ENCODE measurements at regions not wholly inside any gene's neighbourhood (a gene's known extent, or its start where the extent isn't known, plus 50 kb on each side); places are given as distances from the start of the nearest gene placed in this dataset.

- no peak overlapping the region for H3K27ac ChIP-seq
- TF ChIP-seq CTCF (conservative IDR thresholded peaks at IDR 0.05) (no peak), ZFX (IDR thresholded peaks at IDR 0.05) (no peak)
These were observed 59.8 kb downstream of the MRPS30 start for GRCh38 chr5:44868541-44868940.

- H3K27ac ChIP-seq = no peak overlapping the region
- no peak for TF ChIP-seq ZFX (IDR thresholded peaks at IDR 0.05)
These were observed 61.2 kb downstream of the MRPS30 start for GRCh38 chr5:44869928-44870327.

DNA sequence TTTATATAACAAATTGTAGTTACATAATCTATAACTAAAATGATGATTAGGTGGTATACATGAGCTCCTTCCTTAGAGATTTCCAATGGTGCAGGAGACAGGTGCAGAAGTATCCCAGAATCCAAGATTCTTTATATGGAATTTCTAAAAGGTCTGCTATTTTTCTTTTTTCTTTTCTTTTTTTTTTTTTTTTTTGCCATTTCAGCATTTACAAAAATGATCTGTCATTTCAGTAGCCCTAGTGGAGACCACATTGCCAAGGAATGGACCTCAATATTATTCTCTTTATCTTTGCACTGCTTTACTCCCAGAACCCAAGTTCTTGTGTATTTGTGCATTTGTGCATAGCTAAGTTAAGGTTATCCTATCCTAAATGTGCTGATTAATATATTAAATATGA, 61.7 kb downstream of the MRPS30 start:
- no peak for TF ChIP-seq ZFX (IDR thresholded peaks at IDR 0.05)
- no peak overlapping the region for H3K27ac ChIP-seq

DNA sequence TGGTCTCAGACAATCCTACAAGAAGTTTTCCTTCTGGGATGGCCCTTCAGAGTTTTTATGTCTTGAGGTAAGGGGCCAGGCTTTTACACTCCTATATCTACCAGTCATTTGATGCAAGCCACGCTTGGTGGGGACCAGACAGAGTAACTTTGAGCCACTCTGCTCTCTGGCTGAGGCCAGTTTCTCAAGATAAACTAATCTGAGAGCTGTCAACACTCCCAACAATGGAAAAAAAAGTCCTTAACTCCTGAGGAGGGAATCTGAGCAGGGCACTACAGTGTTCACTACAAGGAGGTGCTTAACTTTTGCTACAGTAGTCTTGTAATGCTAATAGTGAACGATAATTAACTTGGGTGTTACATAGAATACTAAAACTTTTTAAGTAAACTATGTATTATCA, 62.7 kb downstream of the MRPS30 start:
- H3K27ac ChIP-seq = no peak overlapping the region
- TF ChIP-seq ZFX (IDR thresholded peaks at IDR 0.05) (no peak), CTCF (conservative IDR thresholded peaks at IDR 0.05) (no peak)

GRCh38 chr5:44875661-44876605, 67.2 kb downstream of the MRPS30 start:
- H3K27ac ChIP-seq = no peak overlapping the region
- TF ChIP-seq CTCF (conservative IDR thresholded peaks at IDR 0.05) (no peak), ZFX (IDR thresholded peaks at IDR 0.05) (no peak)

DNA sequence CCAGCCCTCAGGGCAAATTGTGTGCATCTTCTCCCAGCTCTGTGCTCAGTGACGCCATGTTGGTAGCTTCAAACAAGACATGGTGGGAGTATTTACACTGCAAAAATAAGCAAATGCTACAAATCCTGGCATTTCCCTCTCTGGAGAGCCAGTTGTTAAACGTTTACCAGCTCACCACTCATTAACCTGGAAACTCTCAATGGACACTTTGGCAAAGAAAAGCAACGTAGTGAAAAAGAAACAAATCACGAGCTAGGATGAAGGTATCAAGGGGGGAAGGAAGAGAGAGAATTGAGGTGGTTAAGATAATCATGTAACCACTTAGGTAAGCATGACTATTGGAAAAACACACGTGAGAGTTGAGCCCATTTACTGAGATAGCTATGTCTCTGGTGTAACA, 72.5 kb downstream of the MRPS30 start:
- TF ChIP-seq ZFX (IDR thresholded peaks at IDR 0.05) (no peak), CTCF (conservative IDR thresholded peaks at IDR 0.05) (no peak)
- H3K27ac ChIP-seq = no peak overlapping the region

- H3K27ac ChIP-seq = no peak overlapping the region
- TF ChIP-seq ZFX (IDR thresholded peaks at IDR 0.05) (no peak), CTCF (conservative IDR thresholded peaks at IDR 0.05) (no peak)
These were observed 75.3 kb downstream of the MRPS30 start for GRCh38 chr5:44884036-44884435.

DNA sequence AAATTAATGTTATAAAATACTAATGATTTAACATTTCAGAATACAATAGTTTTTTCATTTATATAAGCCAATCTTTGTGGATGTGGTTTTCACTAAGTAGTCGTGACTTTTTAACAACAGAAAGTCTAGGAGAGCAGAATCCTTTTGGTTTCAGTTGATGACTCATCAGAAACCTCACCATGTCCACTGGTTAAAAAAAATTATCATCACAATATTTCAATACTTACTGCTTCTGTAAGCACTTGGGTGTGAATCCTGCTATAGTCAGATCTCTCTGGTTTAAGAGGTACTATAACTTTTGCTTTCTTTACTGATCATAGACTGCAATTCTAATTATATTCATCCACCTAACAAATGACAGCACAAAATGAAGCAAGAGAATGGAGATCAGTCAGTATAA, 77.2 kb downstream of the MRPS30 start:
- TF ChIP-seq ZFX (IDR thresholded peaks at IDR 0.05) (no peak), CTCF (conservative IDR thresholded peaks at IDR 0.05) (no peak)
- H3K27ac ChIP-seq = no peak overlapping the region

Measured in C4-2B (cell line).